ENCODE measurements at regions not wholly inside any gene's neighbourhood (a gene's known extent, or its start where the extent isn't known, plus 50 kb on each side); places are given as distances from the start of the nearest gene placed in this dataset.
"Not testable (repeated sequence)": the region's sequence is repeated elsewhere in the genome, so short reads cannot be mapped to it uniquely, and the experiment has no call there.

DNA sequence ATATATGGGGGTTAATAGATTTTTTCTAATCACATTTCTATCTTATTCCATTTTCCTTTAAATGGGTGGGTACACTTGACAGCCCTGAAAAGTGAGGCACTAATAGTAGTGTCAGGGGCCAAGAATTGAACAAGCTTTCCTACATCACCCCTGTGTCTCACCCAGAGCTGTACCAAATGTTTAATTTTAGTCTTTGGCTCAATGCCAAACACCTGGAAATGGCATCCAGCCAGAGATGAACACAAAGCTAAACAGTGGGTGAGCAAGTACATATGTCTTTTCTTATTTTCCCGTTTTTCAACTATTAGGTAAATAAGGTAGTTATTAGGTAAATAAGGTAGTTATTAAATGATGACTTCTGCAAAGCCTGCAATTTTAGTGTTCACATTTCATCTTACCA is 276.3 kb upstream of the ERBB4 start:
- intact Hi-C loops (cut with DNase I): no loop called here
- DNase-seq (ENCODE audit: low spot score): no peak

DNA sequence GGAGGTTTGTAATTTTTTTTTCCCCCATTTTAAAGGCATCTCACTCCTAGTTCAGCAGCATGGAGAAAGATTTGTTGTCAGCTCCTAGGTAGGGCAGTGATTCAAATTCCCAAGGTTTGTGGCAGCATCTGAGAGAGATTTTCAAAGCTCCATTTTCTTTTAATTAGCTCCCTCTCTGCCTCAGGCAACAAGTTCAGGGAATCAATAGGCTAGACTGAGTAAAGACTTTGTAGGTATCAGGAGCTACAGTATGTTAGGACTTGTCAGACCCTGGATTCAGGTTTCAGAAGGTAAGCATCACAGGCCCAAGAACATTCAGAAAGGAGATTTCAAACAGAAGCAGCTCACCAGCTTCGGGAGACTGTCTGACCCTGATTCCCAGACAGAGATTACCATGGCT is 273.3 kb upstream of the ERBB4 start:
- intact Hi-C loops (cut with DNase I): no loop called here

DNA sequence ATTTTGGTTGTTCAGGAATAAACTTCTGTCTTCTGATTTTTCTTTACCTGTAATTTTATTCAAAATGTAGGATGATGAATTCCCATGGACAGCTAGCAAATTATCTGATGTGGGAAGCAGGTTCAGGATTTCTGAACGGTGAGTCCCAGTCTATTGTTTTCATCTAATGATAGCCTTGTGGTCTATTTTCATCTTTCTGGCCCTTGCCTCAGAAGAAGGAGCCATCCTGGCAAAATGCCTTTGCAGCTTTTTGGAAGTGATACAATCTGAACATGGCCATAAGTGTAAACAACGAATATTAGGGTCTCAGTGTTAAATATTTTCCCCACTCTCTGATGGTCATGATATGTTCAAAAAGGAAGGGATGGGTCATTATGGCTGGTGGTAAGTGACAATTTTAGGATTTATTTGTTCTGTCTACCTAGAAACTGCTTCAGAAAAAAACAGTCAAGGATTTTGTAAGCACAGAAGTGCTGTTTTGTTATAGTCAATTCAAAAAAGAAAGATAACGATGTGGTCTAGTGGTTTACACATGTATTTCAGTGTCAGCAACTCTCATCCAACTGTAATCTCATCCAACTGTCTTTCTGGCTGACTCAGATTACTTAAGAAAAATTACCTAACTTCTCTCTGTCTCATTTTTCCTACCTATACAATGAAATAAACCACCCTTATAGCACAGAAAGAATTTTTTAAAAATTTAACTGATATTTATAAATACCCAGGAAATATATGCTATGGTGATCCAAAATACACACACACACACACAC is 272.6 kb upstream of the ERBB4 start:
- intact Hi-C loops (cut with DNase I): no loop called here
- DNase-seq (ENCODE audit: low spot score): no peak

More for the DNA sequence above, 273.3 kb upstream of the ERBB4 start:
- DNase-seq (ENCODE audit: low spot score): no peak

- intact Hi-C loops (cut with DNase I): no loop called here
- no peak for DNase-seq (ENCODE audit: low spot score)
Observed at GRCh38 chr2:212797484-212798205, 259.0 kb upstream of the ERBB4 start.

DNA sequence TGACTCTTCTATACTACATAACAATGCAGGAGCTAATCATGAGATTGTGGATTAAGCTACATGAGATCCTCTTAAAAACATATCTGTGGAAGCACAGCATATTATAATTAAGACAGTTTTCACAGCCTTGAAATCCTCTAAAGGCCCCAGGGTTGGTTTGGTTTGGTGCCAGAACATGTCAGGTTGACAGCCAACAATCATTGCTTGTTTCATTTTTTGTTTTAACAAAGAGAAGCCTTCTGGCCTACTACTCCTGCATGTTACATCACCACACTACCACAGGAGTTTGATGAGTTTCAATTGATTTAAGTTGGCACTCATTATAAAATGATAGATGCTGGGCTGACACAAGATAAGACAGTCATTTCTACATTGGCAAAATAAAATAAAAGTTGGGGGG is 255.9 kb upstream of the ERBB4 start:
- no peak for DNase-seq (ENCODE audit: low spot score)
- intact Hi-C loops (cut with DNase I): no loop called here

DNA sequence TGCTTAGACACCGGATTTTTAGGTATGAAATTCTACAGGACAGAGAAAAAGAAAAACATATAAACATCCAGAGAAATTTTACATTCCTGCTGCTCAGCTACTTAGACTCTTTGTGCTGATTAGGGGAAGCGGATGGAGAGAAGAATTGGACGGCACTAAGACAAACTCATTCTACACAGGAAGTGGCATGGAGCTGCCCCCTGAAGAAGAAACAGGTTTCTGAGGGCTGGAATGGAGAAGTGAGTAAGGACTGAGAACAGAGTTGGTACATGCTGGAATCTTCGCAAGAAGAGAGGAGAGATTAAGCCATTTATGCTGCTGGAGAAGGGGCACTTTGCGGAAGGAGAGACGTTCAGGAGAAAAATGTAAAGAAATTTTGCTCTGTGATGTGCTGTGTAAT is 253.0 kb upstream of the ERBB4 start:
- no peak for DNase-seq (ENCODE audit: low spot score)
- intact Hi-C loops (cut with DNase I): no loop called here

DNA sequence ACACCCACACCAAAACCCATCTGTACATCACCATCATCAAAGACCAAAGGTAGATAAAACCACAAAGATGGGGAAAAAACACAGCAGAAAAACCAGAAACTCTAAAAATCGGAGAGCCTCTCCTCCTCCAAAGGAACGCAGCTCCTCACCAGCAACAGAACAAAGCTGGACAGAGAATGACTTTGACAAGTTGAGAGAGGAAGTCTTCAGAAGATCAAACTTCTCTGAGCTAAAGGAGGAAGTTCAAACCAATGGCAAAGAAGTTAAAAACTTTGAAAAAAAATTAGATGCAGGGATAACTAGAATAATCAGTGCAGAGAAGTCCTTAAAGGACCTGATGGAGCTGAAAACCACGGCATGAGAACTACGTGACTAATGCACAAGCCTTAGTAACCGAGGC is 247.5 kb upstream of the ERBB4 start:
- DNase-seq (ENCODE audit: low spot score); intact Hi-C loops (cut with DNase I): not testable (repeated sequence)

GRCh38 chr2:212777020-212777491 is 238.5 kb upstream of the ERBB4 start:
- intact Hi-C loops (cut with DNase I): loop anchor here (5.0 to 10.0 kb wide), 2 partner anchors 375 to 388 kb away; partner anchors contain the start of gene IKZF2 (in 1 of the 2)
- no peak for DNase-seq (ENCODE audit: low spot score)

DNA sequence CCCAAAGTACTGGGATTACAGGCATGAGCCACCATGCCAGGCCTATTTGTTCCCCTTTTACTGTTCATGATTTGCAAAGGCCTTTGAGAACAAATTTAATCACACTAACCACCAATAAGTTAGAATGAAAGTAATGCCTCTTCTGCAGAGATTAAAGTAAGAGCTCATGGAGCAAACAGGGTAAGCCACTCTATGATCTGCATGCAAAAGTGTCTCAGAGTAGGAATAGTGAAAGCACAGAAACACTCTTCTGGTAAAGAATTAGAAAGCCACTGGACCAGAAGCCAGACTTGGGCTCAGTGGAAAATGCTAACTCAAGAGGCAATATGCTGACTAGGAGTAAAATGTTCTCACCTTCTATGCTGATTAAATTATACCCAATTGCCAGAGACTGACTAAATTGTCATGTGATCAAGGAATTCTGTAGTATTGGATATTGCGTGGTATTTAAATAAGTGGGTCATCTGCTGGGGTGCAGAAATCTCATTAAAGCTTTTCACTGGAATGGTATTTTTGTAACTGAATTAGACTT is 235.3 kb upstream of the ERBB4 start:
- no peak for DNase-seq (ENCODE audit: low spot score)
- intact Hi-C loops (cut with DNase I): loop anchor here in 1 of 2 donors (10.0 kb wide), 1 partner anchor 391 kb away; no protein-coding TSS in a partner anchor

DNA sequence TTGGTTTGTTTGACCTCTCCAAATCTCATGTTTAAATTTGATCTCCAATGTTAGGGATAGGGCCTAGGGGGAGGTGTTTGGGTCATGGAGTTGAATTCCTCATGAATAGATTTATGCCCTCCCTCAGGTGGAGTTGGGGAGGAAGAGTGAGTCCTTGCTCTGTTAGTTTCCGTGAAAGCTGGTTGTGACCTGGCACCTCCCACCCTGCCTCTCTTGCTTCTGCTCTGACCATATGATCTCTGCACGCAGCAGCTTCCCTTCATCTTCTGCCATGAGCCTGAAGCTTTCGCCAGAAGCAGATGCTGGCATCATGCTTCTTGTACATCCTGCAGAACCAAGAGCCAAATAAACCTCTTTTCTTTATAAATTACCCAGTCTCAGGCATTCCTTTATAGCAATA is 231.6 kb upstream of the ERBB4 start:
- intact Hi-C loops (cut with DNase I): loop anchor here in 1 of 2 donors (10.0 kb wide), 1 partner anchor 395 kb away; no protein-coding TSS in a partner anchor
- DNase-seq (ENCODE audit: low spot score): no peak

- no peak for DNase-seq (ENCODE audit: low spot score)
- intact Hi-C loops (cut with DNase I): no loop called here
Observed at GRCh38 chr2:212766921-212767320, 228.3 kb upstream of the ERBB4 start.

DNA sequence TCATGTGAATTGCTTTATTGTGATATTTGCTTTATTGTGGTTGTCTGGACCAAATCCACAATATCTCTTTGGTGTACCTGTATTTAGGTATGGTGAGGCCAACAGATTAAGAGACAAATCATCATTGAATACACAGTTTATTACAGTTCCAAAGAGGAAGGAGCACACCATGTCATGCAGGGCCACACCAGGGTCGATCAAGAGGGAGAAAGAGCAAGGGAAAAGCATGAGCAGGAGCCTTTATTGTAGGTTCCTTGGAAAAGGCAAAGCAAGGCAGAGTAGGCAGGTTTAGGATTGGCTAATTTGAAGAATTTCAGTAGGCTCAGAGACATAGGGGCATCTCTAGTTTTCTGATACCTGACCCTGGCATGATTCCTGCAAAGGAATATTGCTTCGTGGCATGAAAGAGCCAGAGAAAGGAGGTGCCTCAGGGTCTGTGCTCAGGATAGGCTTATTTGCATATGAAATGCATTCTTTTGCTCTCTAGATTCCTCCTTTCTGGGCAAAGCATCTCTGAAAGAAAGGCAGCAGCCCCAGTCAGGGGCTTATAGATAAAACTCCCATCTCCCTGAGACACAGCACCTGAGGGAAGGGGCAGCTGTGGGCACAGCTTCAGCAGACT is 214.2 kb upstream of the ERBB4 start:
- DNase-seq (ENCODE audit: low spot score): no peak
- intact Hi-C loops (cut with DNase I): no loop called here

DNA sequence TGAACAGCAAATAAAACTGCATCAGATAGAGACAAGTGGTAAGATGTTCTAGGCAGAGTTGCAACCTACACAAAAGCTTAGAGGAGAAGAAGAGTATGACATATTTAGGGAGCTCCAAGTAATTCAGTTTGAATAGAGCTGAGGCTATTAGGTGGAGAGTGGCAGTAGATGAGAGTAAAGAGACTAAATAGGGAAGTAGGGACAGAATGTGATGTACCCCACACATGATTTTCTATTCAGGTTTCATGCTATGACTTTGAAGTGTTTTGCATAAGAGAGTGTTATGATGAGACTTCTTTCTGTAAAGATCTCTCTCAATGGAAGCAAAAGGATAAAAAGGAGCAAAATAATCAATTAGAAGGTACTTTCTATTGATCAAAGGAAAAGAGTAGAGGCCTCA is 206.8 kb upstream of the ERBB4 start:
- intact Hi-C loops (cut with DNase I): no loop called here
- no peak for DNase-seq (ENCODE audit: low spot score)

- no peak for DNase-seq (ENCODE audit: low spot score)
- intact Hi-C loops (cut with DNase I): no loop called here
Observed at GRCh38 chr2:212737392-212738172, 199.0 kb upstream of the ERBB4 start.

DNA sequence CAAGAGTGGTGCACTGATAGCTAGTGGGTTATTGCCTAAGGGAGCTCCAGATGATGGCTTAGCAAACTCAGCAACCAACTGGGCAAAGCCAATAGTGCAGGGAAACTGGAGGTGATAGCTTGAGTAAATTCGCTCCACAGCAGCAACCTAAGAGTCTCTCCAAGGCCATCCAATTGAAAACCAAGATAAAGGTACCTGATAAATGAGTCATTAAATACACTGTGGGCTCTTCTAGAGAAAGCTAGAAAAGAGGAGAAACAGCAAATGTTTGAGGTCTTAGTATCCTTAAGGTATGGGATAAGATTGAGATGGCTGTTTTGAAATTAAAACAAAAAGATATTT is 197.8 kb upstream of the ERBB4 start:
- intact Hi-C loops (cut with DNase I): no loop called here
- DNase-seq (ENCODE audit: low spot score): no peak

- no peak for DNase-seq (ENCODE audit: low spot score)
- intact Hi-C loops (cut with DNase I): no loop called here
Observed at GRCh38 chr2:212733273-212733672, 194.7 kb upstream of the ERBB4 start.

- no peak for DNase-seq (ENCODE audit: low spot score)
- intact Hi-C loops (cut with DNase I): no loop called here
Observed at GRCh38 chr2:212732860-212733259, 194.3 kb upstream of the ERBB4 start.

DNA sequence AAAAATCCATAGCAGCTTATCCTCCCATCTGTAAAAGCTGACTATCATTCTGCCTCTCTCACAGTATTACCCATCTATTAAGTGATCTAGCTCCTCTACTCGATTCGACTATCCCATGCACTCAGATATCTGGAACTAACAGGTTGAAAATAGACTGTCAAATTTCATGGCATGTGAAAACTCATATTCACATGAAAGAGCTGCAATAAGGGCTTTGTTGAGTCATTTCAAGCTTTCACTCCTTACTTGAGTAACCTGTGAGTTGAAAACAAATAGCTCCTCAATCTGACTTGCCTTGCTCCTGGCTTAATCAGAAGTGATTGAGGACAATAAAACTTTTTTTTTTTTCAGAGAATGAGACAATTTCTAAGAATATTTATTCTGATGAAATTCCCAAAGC is 192.4 kb upstream of the ERBB4 start:
- intact Hi-C loops (cut with DNase I): no loop called here
- no peak for DNase-seq (ENCODE audit: low spot score)

GRCh38 chr2:212728717-212729116 is 190.1 kb upstream of the ERBB4 start:
- intact Hi-C loops (cut with DNase I): no loop called here
- no peak for DNase-seq (ENCODE audit: low spot score)
